ENCODE measurements at regions not wholly inside any gene's neighbourhood (a gene's known extent, or its start where the extent isn't known, plus 50 kb on each side); places are given as distances from the start of the nearest gene placed in this dataset.
"Not testable (repeated sequence)": the region's sequence is repeated elsewhere in the genome, so short reads cannot be mapped to it uniquely, and the experiment has no call there.

GRCh38 chr6:99668036-99668705 lies 61.5 kb downstream of the PRDM13 start:
- DNase-seq (ENCODE audit: low spot score): no peak

GRCh38 chr6:99689916-99690685 lies 83.5 kb downstream of the PRDM13 start:
- DNase-seq (ENCODE audit: low spot score): no peak

- not testable (repeated sequence) for DNase-seq (ENCODE audit: low spot score)
Observed at GRCh38 chr6:99702287-99702686, 95.7 kb downstream of the PRDM13 start.

- no peak for DNase-seq (ENCODE audit: low spot score)
Observed at GRCh38 chr6:99709062-99709461, 102.4 kb downstream of the PRDM13 start.

- no peak for DNase-seq (ENCODE audit: low spot score)
Observed at GRCh38 chr6:99711302-99711701, 104.7 kb downstream of the PRDM13 start.

GRCh38 chr6:99711925-99712324 lies 105.3 kb downstream of the PRDM13 start:
- DNase-seq (ENCODE audit: low spot score): no peak

- DNase-seq (ENCODE audit: low spot score): no peak
Observed at GRCh38 chr6:99712519-99712918, 105.9 kb downstream of the PRDM13 start.

GRCh38 chr6:99722043-99722442 lies 115.4 kb downstream of the PRDM13 start:
- DNase-seq (ENCODE audit: low spot score): not testable (repeated sequence)

- DNase-seq (ENCODE audit: low spot score): not testable (repeated sequence)
Observed at GRCh38 chr6:99730237-99730636, 123.6 kb downstream of the PRDM13 start.

GRCh38 chr6:99736302-99736701 lies 129.7 kb downstream of the PRDM13 start:
- no peak for DNase-seq (ENCODE audit: low spot score)

- DNase-seq (ENCODE audit: low spot score): no peak
Observed at GRCh38 chr6:99739526-99739925, 132.9 kb downstream of the PRDM13 start.

GRCh38 chr6:99741092-99741491 lies 134.5 kb downstream of the PRDM13 start:
- DNase-seq (ENCODE audit: low spot score): no peak

- DNase-seq (ENCODE audit: low spot score): no peak
Observed at GRCh38 chr6:99743647-99744046, 137.0 kb downstream of the PRDM13 start.

GRCh38 chr6:99745651-99746050 lies 139.0 kb downstream of the PRDM13 start:
- DNase-seq (ENCODE audit: low spot score): no peak

GRCh38 chr6:99746261-99746895 lies 139.7 kb downstream of the PRDM13 start:
- peak; percentile 26 for DNase-seq (ENCODE audit: low spot score)

GRCh38 chr6:99761711-99762110 lies 155.1 kb downstream of the PRDM13 start:
- no peak for DNase-seq (ENCODE audit: low spot score)

- DNase-seq (ENCODE audit: low spot score): no peak
Observed at GRCh38 chr6:99768166-99768565, 161.5 kb downstream of the PRDM13 start.

- DNase-seq (ENCODE audit: low spot score): no peak
Observed at GRCh38 chr6:99779631-99780555, 173.3 kb downstream of the PRDM13 start.

- DNase-seq (ENCODE audit: low spot score): no peak
Observed at GRCh38 chr6:99780556-99780885, 173.9 kb downstream of the PRDM13 start.

- DNase-seq (ENCODE audit: low spot score): no peak
Observed at GRCh38 chr6:99789767-99790166, 183.1 kb downstream of the PRDM13 start.

- DNase-seq (ENCODE audit: low spot score): no peak
Observed at GRCh38 chr6:99790679-99791078, 184.0 kb downstream of the PRDM13 start.

- DNase-seq (ENCODE audit: low spot score): no peak
Observed at GRCh38 chr6:99801805-99802204, 192.2 kb downstream of the MCHR2 start.
